WTC11 (cell line): ENCODE measurements at regions not wholly inside any gene's neighbourhood (a gene's known extent, or its start where the extent isn't known, plus 50 kb on each side); places are given as distances from the start of the nearest gene placed in this dataset.

ENCODE experiments used
- ATAC-seq: fragments of 200-7000 bp; cut with Tn5 transposase; 2 replicates; pipeline ENCODE4 v1.10.0; 2021; ENCODE audit warnings: mild to moderate bottlenecking, moderate library complexity
- CTCF ChIA-PET: fragments of 300-600 bp; sonication (Branson Sonifier 250); formaldehyde crosslinking; loops from one replicate; lab custom pipeline; 2021; ENCODE audit warnings: antibody characterized with exemption; lab: Charles Lee
- POLR2A ChIA-PET: fragments of 350-600 bp; sonication (Branson Sonifier 250); formaldehyde crosslinking; loops from one replicate; lab custom pipeline; 2021; ENCODE audit warnings: antibody characterized with exemption; lab: Charles Lee
- DNase-seq: peaks from one replicate; pipeline ENCODE4 v3.0.0; 2021; ENCODE audit warnings: low spot score
- H3K27ac Mint-ChIP-seq: 2 replicates; pipeline ENCODE4 v1.8.0; 2021; ENCODE audit warnings: mixed read lengths
- H3K27me3 Mint-ChIP-seq: 2 replicates; pipeline ENCODE4 v1.8.0; 2021; ENCODE audit warnings: low read depth, mild to moderate bottlenecking, moderate library complexity, mixed read lengths
- H3K36me3 Mint-ChIP-seq: 2 replicates; pipeline ENCODE4 v1.8.0; 2021; ENCODE audit warnings: mixed read lengths
- H3K4me1 Mint-ChIP-seq: 2 replicates; pipeline ENCODE4 v1.8.0; 2022; ENCODE audit warnings: mixed read lengths
- H3K4me3 Mint-ChIP-seq: 2 replicates; pipeline ENCODE4 v1.8.0; 2021; ENCODE audit warnings: mild to moderate bottlenecking, moderate library complexity, mixed read lengths
- H3K9me3 Mint-ChIP-seq: 2 replicates; pipeline ENCODE4 v1.8.0; 2021; ENCODE audit warnings: mixed read lengths
- ERG ChIP-seq: fragments of 250-450 bp; sonication (Bioruptor Pico); IDR thresholded peaks from 2 replicates; pipeline ENCODE4 v1.8.0; 2021; ENCODE audit warnings: mild to moderate bottlenecking
- JUN ChIP-seq: sonication (generic); formaldehyde crosslinking; IDR thresholded peaks from 2 replicates; pipeline ENCODE4 v1.8.0; 2023; ENCODE audit warnings: mild to moderate bottlenecking, missing genetic modification reagents
- NFATC4 ChIP-seq: fragments of 250-450 bp; sonication (Bioruptor Pico); IDR thresholded peaks from 2 replicates; pipeline ENCODE4 v1.9.0; 2021; ENCODE audit warnings: mild to moderate bottlenecking
- NFYB ChIP-seq: sonication (generic); formaldehyde crosslinking; conservative IDR thresholded peaks from 2 replicates; pipeline ENCODE4 v1.8.0; 2022; ENCODE audit warnings: low read depth, missing genetic modification reagents
- NR2C2 ChIP-seq: sonication (generic); formaldehyde crosslinking; IDR thresholded peaks from 2 replicates; pipeline ENCODE4 v1.8.0; 2022; ENCODE audit warnings: mild to moderate bottlenecking, missing genetic modification reagents
- TCF7 ChIP-seq: sonication (generic); formaldehyde crosslinking; IDR thresholded peaks from 2 replicates; pipeline ENCODE4 v1.8.0; 2022; ENCODE audit warnings: mild to moderate bottlenecking, low read depth, missing genetic modification reagents, moderate library complexity
- ZNF138 ChIP-seq: sonication (generic); formaldehyde crosslinking; conservative IDR thresholded peaks from 2 replicates; pipeline ENCODE4 v1.8.1; 2022; ENCODE audit warnings: mild to moderate bottlenecking, moderate library complexity, missing genetic modification reagents
- ZNF232 ChIP-seq: sonication (generic); formaldehyde crosslinking; IDR thresholded peaks from 2 replicates; pipeline ENCODE4 v1.8.0; 2022; ENCODE audit warnings: mild to moderate bottlenecking, missing genetic modification reagents
- ZNF671 ChIP-seq: fragments of 250-450 bp; sonication (Bioruptor Pico); IDR thresholded peaks from 2 replicates; pipeline ENCODE4 v1.8.0; 2021; ENCODE audit warnings: mild to moderate bottlenecking
- TF ChIP-seq, protein P1 (sequence below): sonication (generic); formaldehyde crosslinking; IDR thresholded peaks from 2 replicates; pipeline ENCODE4 v1.8.0; 2023; ENCODE audit warnings: missing genetic modification reagents, mild to moderate bottlenecking, borderline replicate concordance
- TF ChIP-seq, protein P2 (sequence below): sonication (generic); formaldehyde crosslinking; IDR thresholded peaks from 2 replicates; pipeline ENCODE4 v1.8.0; 2022; ENCODE audit warnings: mild to moderate bottlenecking, missing genetic modification reagents
- TF ChIP-seq, protein P3 (sequence below): sonication (generic); formaldehyde crosslinking; IDR thresholded peaks from 2 replicates; pipeline ENCODE4 v1.8.0; 2022; ENCODE audit warnings: mild to moderate bottlenecking, missing genetic modification reagents
- TF ChIP-seq, protein P4 (sequence below): fragments of 250-450 bp; sonication (Bioruptor Pico); IDR thresholded peaks from 2 replicates; pipeline ENCODE4 v1.9.0; 2021; ENCODE audit warnings: mild to moderate bottlenecking

DNA sequence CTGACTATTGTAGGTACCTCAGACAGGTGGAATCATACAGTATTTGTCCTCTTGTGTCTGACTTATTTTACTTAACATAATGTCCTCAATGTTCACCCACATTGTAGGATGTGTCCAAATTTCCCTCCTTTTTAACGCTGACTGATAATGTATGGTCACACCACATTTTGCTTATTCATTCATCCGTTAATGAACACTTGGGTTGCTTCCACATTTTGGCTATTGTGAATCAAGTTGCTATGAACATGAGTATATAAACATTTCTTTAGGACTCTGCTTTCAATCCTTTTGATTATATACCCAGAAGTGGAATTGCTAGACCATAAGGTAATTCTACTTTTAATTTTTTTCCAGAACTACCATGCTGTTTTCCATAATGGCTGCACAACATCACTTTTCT, 87.0 kb upstream of the NDP start (continued):
- TF ChIP-seq, protein P1, sequence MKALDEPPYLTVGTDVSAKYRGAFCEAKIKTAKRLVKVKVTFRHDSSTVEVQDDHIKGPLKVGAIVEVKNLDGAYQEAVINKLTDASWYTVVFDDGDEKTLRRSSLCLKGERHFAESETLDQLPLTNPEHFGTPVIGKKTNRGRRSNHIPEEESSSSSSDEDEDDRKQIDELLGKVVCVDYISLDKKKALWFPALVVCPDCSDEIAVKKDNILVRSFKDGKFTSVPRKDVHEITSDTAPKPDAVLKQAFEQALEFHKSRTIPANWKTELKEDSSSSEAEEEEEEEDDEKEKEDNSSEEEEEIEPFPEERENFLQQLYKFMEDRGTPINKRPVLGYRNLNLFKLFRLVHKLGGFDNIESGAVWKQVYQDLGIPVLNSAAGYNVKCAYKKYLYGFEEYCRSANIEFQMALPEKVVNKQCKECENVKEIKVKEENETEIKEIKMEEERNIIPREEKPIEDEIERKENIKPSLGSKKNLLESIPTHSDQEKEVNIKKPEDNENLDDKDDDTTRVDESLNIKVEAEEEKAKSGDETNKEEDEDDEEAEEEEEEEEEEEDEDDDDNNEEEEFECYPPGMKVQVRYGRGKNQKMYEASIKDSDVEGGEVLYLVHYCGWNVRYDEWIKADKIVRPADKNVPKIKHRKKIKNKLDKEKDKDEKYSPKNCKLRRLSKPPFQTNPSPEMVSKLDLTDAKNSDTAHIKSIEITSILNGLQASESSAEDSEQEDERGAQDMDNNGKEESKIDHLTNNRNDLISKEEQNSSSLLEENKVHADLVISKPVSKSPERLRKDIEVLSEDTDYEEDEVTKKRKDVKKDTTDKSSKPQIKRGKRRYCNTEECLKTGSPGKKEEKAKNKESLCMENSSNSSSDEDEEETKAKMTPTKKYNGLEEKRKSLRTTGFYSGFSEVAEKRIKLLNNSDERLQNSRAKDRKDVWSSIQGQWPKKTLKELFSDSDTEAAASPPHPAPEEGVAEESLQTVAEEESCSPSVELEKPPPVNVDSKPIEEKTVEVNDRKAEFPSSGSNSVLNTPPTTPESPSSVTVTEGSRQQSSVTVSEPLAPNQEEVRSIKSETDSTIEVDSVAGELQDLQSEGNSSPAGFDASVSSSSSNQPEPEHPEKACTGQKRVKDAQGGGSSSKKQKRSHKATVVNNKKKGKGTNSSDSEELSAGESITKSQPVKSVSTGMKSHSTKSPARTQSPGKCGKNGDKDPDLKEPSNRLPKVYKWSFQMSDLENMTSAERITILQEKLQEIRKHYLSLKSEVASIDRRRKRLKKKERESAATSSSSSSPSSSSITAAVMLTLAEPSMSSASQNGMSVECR (CRISPR knock-in tag) = no peak
- TF ChIP-seq, protein P2, sequence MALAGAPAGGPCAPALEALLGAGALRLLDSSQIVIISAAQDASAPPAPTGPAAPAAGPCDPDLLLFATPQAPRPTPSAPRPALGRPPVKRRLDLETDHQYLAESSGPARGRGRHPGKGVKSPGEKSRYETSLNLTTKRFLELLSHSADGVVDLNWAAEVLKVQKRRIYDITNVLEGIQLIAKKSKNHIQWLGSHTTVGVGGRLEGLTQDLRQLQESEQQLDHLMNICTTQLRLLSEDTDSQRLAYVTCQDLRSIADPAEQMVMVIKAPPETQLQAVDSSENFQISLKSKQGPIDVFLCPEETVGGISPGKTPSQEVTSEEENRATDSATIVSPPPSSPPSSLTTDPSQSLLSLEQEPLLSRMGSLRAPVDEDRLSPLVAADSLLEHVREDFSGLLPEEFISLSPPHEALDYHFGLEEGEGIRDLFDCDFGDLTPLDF (CRISPR knock-in tag) = no peak

DNA sequence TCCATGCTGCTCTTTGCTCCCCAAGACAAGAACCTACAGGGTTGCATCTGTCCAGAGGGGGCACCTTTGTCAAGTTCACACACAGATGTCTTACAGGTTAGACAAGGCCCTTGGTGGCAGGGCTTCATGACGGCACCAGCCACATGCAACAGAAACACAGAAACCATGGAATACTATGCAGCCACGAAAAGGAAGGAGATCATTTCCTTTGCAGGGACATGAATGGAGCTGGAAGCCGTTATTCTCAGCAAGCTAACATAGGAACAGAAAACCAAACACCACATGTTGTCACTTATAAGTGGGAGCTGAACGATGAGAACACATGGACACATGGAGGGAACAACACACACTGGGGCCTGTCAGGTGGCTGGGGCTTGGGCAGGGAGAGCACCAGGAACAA, 85.1 kb upstream of the NDP start:
- H3K4me3 Mint-ChIP-seq = no peak overlapping the region
- H3K27ac Mint-ChIP-seq = no peak overlapping the region
- DNase-seq (no peak), ATAC-seq (no peak)
- H3K9me3 Mint-ChIP-seq = peaks cover 5% of the 10 kb centered on the region; the same call in 1 of the 2 replicates
- no peaks in the 10 kb centered on the region for H3K36me3 Mint-ChIP-seq
- ChIA-PET POLR2A (no interaction called here), CTCF (no interaction called here)
- H3K4me1 Mint-ChIP-seq = peaks cover 4% of the 10 kb centered on the region
- TF ChIP-seq ERG (CRISPR knock-in tag) (no peak), ZNF671 (CRISPR knock-in tag) (no peak), JUN (CRISPR knock-in tag) (no peak), ZNF138 (CRISPR knock-in tag) (no peak), TCF7 (no peak), NFYB (CRISPR knock-in tag) (no peak)
- no peaks in the 10 kb centered on the region; the same call in 1 of the 2 replicates for H3K27me3 Mint-ChIP-seq

- ChIA-PET POLR2A (no interaction called here), CTCF (no interaction called here)
- no peak overlapping the region for H3K4me3 Mint-ChIP-seq
- H3K36me3 Mint-ChIP-seq = no peaks in the 10 kb centered on the region
- peaks cover 4% of the 10 kb centered on the region for H3K4me1 Mint-ChIP-seq
- TF ChIP-seq NFATC4 (CRISPR knock-in tag) (no peak), NR2C2 (CRISPR knock-in tag) (no peak), ZNF232 (CRISPR knock-in tag) (no peak)
- TF ChIP-seq, protein P3, sequence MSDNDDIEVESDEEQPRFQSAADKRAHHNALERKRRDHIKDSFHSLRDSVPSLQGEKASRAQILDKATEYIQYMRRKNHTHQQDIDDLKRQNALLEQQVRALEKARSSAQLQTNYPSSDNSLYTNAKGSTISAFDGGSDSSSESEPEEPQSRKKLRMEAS (CRISPR knock-in tag) = no peak
- TF ChIP-seq, protein P4, sequence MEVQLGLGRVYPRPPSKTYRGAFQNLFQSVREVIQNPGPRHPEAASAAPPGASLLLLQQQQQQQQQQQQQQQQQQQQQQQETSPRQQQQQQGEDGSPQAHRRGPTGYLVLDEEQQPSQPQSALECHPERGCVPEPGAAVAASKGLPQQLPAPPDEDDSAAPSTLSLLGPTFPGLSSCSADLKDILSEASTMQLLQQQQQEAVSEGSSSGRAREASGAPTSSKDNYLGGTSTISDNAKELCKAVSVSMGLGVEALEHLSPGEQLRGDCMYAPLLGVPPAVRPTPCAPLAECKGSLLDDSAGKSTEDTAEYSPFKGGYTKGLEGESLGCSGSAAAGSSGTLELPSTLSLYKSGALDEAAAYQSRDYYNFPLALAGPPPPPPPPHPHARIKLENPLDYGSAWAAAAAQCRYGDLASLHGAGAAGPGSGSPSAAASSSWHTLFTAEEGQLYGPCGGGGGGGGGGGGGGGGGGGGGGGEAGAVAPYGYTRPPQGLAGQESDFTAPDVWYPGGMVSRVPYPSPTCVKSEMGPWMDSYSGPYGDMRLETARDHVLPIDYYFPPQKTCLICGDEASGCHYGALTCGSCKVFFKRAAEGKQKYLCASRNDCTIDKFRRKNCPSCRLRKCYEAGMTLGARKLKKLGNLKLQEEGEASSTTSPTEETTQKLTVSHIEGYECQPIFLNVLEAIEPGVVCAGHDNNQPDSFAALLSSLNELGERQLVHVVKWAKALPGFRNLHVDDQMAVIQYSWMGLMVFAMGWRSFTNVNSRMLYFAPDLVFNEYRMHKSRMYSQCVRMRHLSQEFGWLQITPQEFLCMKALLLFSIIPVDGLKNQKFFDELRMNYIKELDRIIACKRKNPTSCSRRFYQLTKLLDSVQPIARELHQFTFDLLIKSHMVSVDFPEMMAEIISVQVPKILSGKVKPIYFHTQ (CRISPR knock-in tag) = no peak
- H3K9me3 Mint-ChIP-seq = peaks cover 5% of the 10 kb centered on the region; the same call in 1 of the 2 replicates
- no peak overlapping the region for H3K27ac Mint-ChIP-seq
- no peak for DNase-seq
- no peak for ATAC-seq
- H3K27me3 Mint-ChIP-seq = no peaks in the 10 kb centered on the region; the same call in 1 of the 2 replicates
Measured at GRCh38 chrX:44055638-44056037, 82.4 kb upstream of the NDP start.
